GM18520 (cell line): ENCODE measurements at regions not wholly inside any gene's neighbourhood (a gene's known extent, or its start where the extent isn't known, plus 50 kb on each side); places are given as distances from the start of the nearest gene placed in this dataset.
A peak's percentile ranks its signal among the peaks of the same experiment; 100 is the strongest.

Experiments
- ATAC-seq: cut with Tn5 transposase; IDR thresholded peaks from one replicate; pipeline ENCODE4 v1.9.1; 2021; ENCODE audit not compliant: unreplicated experiment

GRCh38 chr6:105795913-105796517 lies 290.1 kb upstream of the PRDM1 start:
- peak; percentile 44 for ATAC-seq

- no peak for ATAC-seq
These were observed 290.8 kb upstream of the PRDM1 start for GRCh38 chr6:105795366-105795765.

- ATAC-seq: no peak
These were observed 291.3 kb upstream of the PRDM1 start for GRCh38 chr6:105794870-105795269.

GRCh38 chr6:105794239-105794638 lies 291.9 kb upstream of the PRDM1 start:
- ATAC-seq: no peak

- no peak for ATAC-seq
These were observed 293.0 kb upstream of the PRDM1 start for GRCh38 chr6:105793130-105793529.

- no peak for ATAC-seq
These were observed 294.4 kb upstream of the PRDM1 start for GRCh38 chr6:105791583-105792318.

GRCh38 chr6:105791179-105791578 lies 295.0 kb upstream of the PRDM1 start:
- ATAC-seq: no peak

GRCh38 chr6:105790635-105791034 lies 295.5 kb upstream of the PRDM1 start:
- ATAC-seq: no peak

GRCh38 chr6:105789935-105790334 lies 296.2 kb upstream of the PRDM1 start:
- ATAC-seq: no peak

- ATAC-seq: no peak
These were observed 298.4 kb upstream of the PRDM1 start for GRCh38 chr6:105787747-105788146.

GRCh38 chr6:105786890-105787655 lies 299.1 kb upstream of the PRDM1 start:
- ATAC-seq: peak; percentile 53

- no peak for ATAC-seq
These were observed 299.7 kb upstream of the PRDM1 start for GRCh38 chr6:105786449-105786848.

- ATAC-seq: no peak
These were observed 300.9 kb upstream of the PRDM1 start for GRCh38 chr6:105785066-105785811.

GRCh38 chr6:105784179-105784578 lies 302.0 kb upstream of the PRDM1 start:
- ATAC-seq: no peak

GRCh38 chr6:105783333-105783935 lies 302.7 kb upstream of the PRDM1 start:
- no peak for ATAC-seq

GRCh38 chr6:105781915-105782314 lies 304.2 kb upstream of the PRDM1 start:
- no peak for ATAC-seq

- no peak for ATAC-seq
These were observed 304.9 kb upstream of the PRDM1 start for GRCh38 chr6:105781248-105781647.

- ATAC-seq: no peak
These were observed 305.8 kb upstream of the PRDM1 start for GRCh38 chr6:105780146-105780860.

- no peak for ATAC-seq
These were observed 307.0 kb upstream of the PRDM1 start for GRCh38 chr6:105779110-105779509.

- ATAC-seq: no peak
These were observed 311.0 kb upstream of the PRDM1 start for GRCh38 chr6:105775095-105775494.
